ENCODE measurements at regions not wholly inside any gene's neighbourhood (a gene's known extent, or its start where the extent isn't known, plus 50 kb on each side); places are given as distances from the start of the nearest gene placed in this dataset.

DNA sequence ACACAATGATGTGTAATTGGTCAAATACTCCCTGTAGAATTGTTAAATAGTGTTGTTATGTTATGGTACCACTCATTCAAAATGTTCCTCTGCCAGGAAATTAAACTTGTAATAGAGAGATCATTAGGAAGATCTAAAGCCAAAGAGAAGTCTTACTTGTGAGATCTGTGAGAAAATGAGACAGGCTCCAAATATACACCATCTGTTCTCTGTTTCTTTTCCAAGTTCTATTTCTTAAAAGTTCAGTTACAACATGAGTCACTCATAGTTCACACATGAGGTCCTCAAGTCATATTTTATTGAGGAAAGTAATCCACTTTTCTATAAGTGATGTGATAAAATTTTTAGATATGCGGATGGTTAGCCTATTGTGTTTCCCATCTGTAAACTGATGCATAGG is 1038.1 kb upstream of the PRR20A start:
- CTCF ChIA-PET = no interaction called here
- no peaks in the 10 kb centered on the region for H3K27me3 Mint-ChIP-seq
- H3K9me3 Mint-ChIP-seq = peaks cover 11% of the 10 kb centered on the region
- no peaks in the 10 kb centered on the region for H3K4me1 Mint-ChIP-seq (ENCODE audit: low read depth)
- ATAC-seq (no peak), DNase-seq (no peak)
- H3K27ac Mint-ChIP-seq = no peak overlapping the region
- no peak for TF ChIP-seq CTCF (IDR thresholded peaks at IDR 0.05)
- H3K4me3 Mint-ChIP-seq = no peak overlapping the region
- POLR2A ChIA-PET = no interaction called here
- intact Hi-C loops (cut with micrococcal nuclease) = no loop called here
- no peaks in the 10 kb centered on the region for H3K36me3 Mint-ChIP-seq (ENCODE audit: low read depth)

DNA sequence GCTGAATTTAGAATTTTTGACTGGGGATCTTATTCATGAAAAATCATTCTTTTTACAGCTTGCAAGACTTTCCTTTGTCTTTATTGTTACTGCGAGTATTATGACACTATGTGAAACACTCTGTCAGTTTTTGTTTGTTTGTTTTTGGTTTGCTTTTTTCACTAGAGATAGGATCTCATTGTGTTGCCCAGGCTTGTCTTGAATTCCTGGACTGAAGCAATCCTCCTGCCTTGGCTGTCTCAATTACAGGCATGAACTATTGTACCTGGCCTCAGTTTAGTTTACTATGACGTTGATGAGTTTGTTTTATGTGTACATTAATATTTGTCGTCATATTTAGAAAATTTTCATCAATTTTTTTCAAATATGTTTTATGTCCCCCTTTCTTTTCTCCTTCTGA is 1030.0 kb upstream of the PRR20A start:
- POLR2A ChIA-PET = no interaction called here
- no peak overlapping the region for H3K4me3 Mint-ChIP-seq
- H3K27ac Mint-ChIP-seq = no peak overlapping the region
- no peaks in the 10 kb centered on the region for H3K27me3 Mint-ChIP-seq
- no peaks in the 10 kb centered on the region for H3K4me1 Mint-ChIP-seq (ENCODE audit: low read depth)
- no peaks in the 10 kb centered on the region for H3K36me3 Mint-ChIP-seq (ENCODE audit: low read depth)
- DNase-seq (no peak), ATAC-seq (no peak)
- intact Hi-C loops (cut with micrococcal nuclease) = no loop called here
- CTCF ChIA-PET = no interaction called here
- no peak for TF ChIP-seq CTCF (IDR thresholded peaks at IDR 0.05)
- peaks cover 29% of the 10 kb centered on the region for H3K9me3 Mint-ChIP-seq

- POLR2A ChIA-PET = no interaction called here
These were observed 1006.2 kb upstream of the PRR20A start for GRCh38 chr13:56134524-56134923.

GRCh38 chr13:56166864-56167263 is 973.9 kb upstream of the PRR20A start:
- ChIA-PET POLR2A (no interaction called here), CTCF (no interaction called here)
- intact Hi-C loops (cut with micrococcal nuclease) = no loop called here
- H3K9me3 Mint-ChIP-seq = peaks cover 5% of the 10 kb centered on the region
- ATAC-seq (no peak), DNase-seq (no peak)
- no peaks in the 10 kb centered on the region for H3K27me3 Mint-ChIP-seq
- H3K4me3 Mint-ChIP-seq = no peak overlapping the region
- no peak for TF ChIP-seq CTCF (IDR thresholded peaks at IDR 0.05)
- no peak overlapping the region for H3K27ac Mint-ChIP-seq
- H3K36me3 Mint-ChIP-seq (ENCODE audit: low read depth) = no peaks in the 10 kb centered on the region
- H3K4me1 Mint-ChIP-seq (ENCODE audit: low read depth) = no peaks in the 10 kb centered on the region

More at GRCh38 chr13:56134524-56134923, 1006.2 kb upstream of the PRR20A start:
- ATAC-seq = no peak
- CTCF ChIA-PET = no interaction called here
- no peaks in the 10 kb centered on the region for H3K4me1 Mint-ChIP-seq (ENCODE audit: low read depth)
- intact Hi-C loops (cut with micrococcal nuclease) = no loop called here
- no peak for TF ChIP-seq CTCF (IDR thresholded peaks at IDR 0.05)
- no peak for DNase-seq
- H3K4me3 Mint-ChIP-seq = no peak overlapping the region
- no peak overlapping the region for H3K27ac Mint-ChIP-seq
- peaks cover 15% of the 10 kb centered on the region for H3K9me3 Mint-ChIP-seq
- no peaks in the 10 kb centered on the region for H3K36me3 Mint-ChIP-seq (ENCODE audit: low read depth)
- H3K27me3 Mint-ChIP-seq = no peaks in the 10 kb centered on the region

DNA sequence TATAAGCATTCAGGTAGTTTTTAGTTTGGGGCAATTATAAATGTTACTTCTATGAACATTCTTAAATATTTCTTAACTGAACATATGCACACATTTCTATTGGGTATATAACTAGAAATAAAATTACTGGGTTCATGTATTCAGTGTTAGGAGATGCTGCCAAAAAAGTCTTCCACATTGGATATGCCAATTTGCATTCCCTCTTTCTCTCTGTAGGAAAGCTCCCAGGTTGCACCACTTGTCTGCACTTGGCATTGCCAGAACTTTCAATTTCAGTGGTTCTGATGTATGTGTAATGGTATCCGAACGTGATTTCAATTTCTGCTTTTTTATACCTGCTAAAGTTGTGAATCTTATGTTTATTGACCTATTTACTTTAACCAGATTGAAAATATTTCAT is 972.1 kb upstream of the PRR20A start:
- no peak for DNase-seq
- TF ChIP-seq CTCF (IDR thresholded peaks at IDR 0.05) = no peak
- Mint-ChIP-seq H3K36me3 (ENCODE audit: low read depth) (no peaks in the 10 kb centered on the region), H3K27ac (no peak overlapping the region), H3K4me1 (ENCODE audit: low read depth) (no peaks in the 10 kb centered on the region), H3K27me3 (no peaks in the 10 kb centered on the region), H3K4me3 (no peak overlapping the region), H3K9me3 (peaks cover 9% of the 10 kb centered on the region)
- ChIA-PET CTCF (no interaction called here), POLR2A (no interaction called here)
- intact Hi-C loops (cut with micrococcal nuclease) = no loop called here
- no peak for ATAC-seq
